Testis (tissue), 2 donors: ENCODE measurements at regions not wholly inside any gene's neighbourhood (a gene's known extent, or its start where the extent isn't known, plus 50 kb on each side); places are given as distances from the start of the nearest gene placed in this dataset.

Experiments
- DNase-seq: peaks from one replicate; pipeline ENCODE4 v3.0.0-alpha.2; 2019
- H3K27ac ChIP-seq, 2 donors: fragments of 200-600 bp; sonication (generic); one replicate each; pipeline ENCODE4 v1.5.1; 2019
- H3K27me3 ChIP-seq: fragments of 200-600 bp; sonication (generic); one replicate; pipeline ENCODE4 v1.5.1; 2019
- H3K36me3 ChIP-seq: fragments of 200-600 bp; sonication (generic); one replicate; pipeline ENCODE4 v1.5.1; 2017; ENCODE audit warnings: low read depth; ENCODE audit errors: missing control alignments
- H3K4me1 ChIP-seq: fragments of 200-600 bp; sonication (generic); one replicate; pipeline ENCODE4 v1.5.1; 2019
- H3K4me3 ChIP-seq, 2 donors: fragments of 200-600 bp; sonication (generic); one replicate each; pipeline ENCODE4 v1.5.1; 2017 to 2019
- H3K9me3 ChIP-seq: fragments of 200-600 bp; sonication (generic); one replicate; pipeline ENCODE4 v1.5.1; 2017
- POLR2A ChIP-seq: fragments of 450-650 bp; IDR thresholded peaks from one replicate; pipeline ENCODE4 v1.6.1; 2017; ENCODE audit warnings: antibody characterized with exemption, mild to moderate bottlenecking, moderate library complexity
- WGBS, 2 donors: methylation state at CpG; one replicate each; pipeline ENCODE4 v1.1.5; 2018; 5-methylcytosine and 5-hydroxymethylcytosine counted together
- intact Hi-C: fragments of 100-400 bp; cut with DNase I; formaldehyde crosslinking; loops from one replicate; pipeline ENCODE4 v1.15.1; 2023; ENCODE audit warnings: low total_unique reads
- TF ChIP-seq, protein P1 (sequence below), 3 experiments: fragments of 450-650 bp in 2 of 3; fragments of 200-600 bp in 1 of 3; sonication (generic) in 1 of 3; IDR thresholded peaks; one replicate each; pipeline ENCODE4 v1.5.1; 2016 to 2019; ENCODE audit warnings: antibody characterized with exemption in 3 of 3, mild to moderate bottlenecking in 2 of 3, moderate library complexity in 1 of 3

GRCh38 chr1:91120936-91121335 lies 99.1 kb upstream of the ZNF644 start:
- Histone ChIP-seq H3K9me3 (no peaks in the 10 kb centered on the region), H3K36me3 (no peaks in the 10 kb centered on the region), H3K4me1 (no peaks in the 10 kb centered on the region), H3K27me3 (no peaks in the 10 kb centered on the region), H3K27ac (no peak overlapping the region), H3K4me3 (no peak overlapping the region)
- no peak for DNase-seq
- no peak for TF ChIP-seq POLR2A
- TF ChIP-seq, protein P1, sequence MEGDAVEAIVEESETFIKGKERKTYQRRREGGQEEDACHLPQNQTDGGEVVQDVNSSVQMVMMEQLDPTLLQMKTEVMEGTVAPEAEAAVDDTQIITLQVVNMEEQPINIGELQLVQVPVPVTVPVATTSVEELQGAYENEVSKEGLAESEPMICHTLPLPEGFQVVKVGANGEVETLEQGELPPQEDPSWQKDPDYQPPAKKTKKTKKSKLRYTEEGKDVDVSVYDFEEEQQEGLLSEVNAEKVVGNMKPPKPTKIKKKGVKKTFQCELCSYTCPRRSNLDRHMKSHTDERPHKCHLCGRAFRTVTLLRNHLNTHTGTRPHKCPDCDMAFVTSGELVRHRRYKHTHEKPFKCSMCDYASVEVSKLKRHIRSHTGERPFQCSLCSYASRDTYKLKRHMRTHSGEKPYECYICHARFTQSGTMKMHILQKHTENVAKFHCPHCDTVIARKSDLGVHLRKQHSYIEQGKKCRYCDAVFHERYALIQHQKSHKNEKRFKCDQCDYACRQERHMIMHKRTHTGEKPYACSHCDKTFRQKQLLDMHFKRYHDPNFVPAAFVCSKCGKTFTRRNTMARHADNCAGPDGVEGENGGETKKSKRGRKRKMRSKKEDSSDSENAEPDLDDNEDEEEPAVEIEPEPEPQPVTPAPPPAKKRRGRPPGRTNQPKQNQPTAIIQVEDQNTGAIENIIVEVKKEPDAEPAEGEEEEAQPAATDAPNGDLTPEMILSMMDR (IDR thresholded peaks at IDR 0.05): no peak
- intact Hi-C loops: no loop called here
- 33 to 42% methylated on average over 1 of the region's 1 CpG for WGBS, 2 donors

- Histone ChIP-seq H3K27me3 (no peaks in the 10 kb centered on the region), H3K9me3 (no peaks in the 10 kb centered on the region), H3K27ac (no peak overlapping the region), H3K36me3 (no peaks in the 10 kb centered on the region), H3K4me3 (no peak overlapping the region), H3K4me1 (no peaks in the 10 kb centered on the region)
- intact Hi-C loops: no loop called here
- TF ChIP-seq, protein P1 (IDR thresholded peaks at IDR 0.05): no peak
- no peak for TF ChIP-seq POLR2A
- no peak for DNase-seq
- 65 to 76% methylated on average over 3 of the region's 3 CpGs for WGBS, 2 donors
Measured at GRCh38 chr1:91120421-91120820, 98.6 kb upstream of the ZNF644 start.

DNA sequence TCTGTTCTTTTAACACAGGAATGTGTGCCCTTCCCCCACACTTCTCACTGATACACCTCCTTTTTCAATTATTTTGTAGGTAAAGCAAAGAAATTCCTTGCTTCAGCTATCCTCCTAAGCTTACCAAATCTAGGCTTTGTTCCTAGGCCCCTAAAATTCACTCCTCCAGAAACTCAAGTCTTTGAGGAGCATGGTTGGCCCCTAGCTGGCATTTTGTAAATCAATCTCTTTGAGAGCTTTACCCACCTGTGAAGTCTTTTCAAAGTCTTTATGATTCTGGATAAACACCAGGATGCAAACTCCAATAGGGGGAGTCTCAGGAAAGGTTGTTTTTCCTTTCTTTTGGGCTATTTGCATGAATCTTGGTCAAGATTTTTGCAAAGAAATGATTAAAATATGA lies 82.9 kb upstream of the ZNF644 start:
- Histone ChIP-seq H3K9me3 (no peaks in the 10 kb centered on the region), H3K4me3 (no peak overlapping the region), H3K4me1 (no peaks in the 10 kb centered on the region), H3K36me3 (no peaks in the 10 kb centered on the region), H3K27ac (no peak overlapping the region), H3K27me3 (no peaks in the 10 kb centered on the region)
- intact Hi-C loops: no loop called here
- no peak for DNase-seq
- TF ChIP-seq, protein P1 (IDR thresholded peaks at IDR 0.05): no peak
- no peak for TF ChIP-seq POLR2A

DNA sequence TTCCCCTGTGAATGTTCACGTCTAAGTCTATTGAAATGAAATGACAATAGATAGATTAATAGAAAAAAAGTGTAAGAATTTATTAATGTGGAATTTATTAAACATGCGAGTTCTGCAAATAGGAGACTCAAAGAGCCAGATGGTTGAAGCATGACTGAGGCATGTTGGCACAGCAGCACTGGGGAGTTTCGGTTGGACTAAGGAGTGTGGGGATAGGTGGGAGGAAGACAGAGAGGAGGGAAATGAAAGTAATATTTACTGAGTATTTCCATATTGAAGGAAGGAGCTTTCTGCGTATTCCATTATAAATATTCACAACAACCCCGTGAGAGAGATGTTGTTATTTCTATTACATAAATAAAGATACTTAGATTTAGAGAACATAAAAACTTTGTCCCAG lies 79.5 kb upstream of the ZNF644 start:
- TF ChIP-seq, protein P1 (IDR thresholded peaks at IDR 0.05): no peak
- TF ChIP-seq POLR2A: no peak
- WGBS, 2 donors: 76 to 92% methylated on average over 5 of the region's 5 CpGs

GRCh38 chr1:91099746-91100621 lies 78.1 kb upstream of the ZNF644 start:
- Histone ChIP-seq H3K27ac (no peak overlapping the region), H3K9me3 (no peaks in the 10 kb centered on the region), H3K36me3 (no peaks in the 10 kb centered on the region), H3K4me1 (no peaks in the 10 kb centered on the region), H3K27me3 (no peaks in the 10 kb centered on the region), H3K4me3 (no peak overlapping the region)
- no peak for DNase-seq
- intact Hi-C loops: no loop called here
- no peak for TF ChIP-seq POLR2A
- TF ChIP-seq, protein P1 (IDR thresholded peaks at IDR 0.05): no peak
- 76 to 78% methylated on average over 7 of the region's 7 CpGs for WGBS, 2 donors

More for the DNA sequence above, 79.5 kb upstream of the ZNF644 start:
- intact Hi-C loops: no loop called here
- Histone ChIP-seq H3K27ac (no peak overlapping the region), H3K4me1 (no peaks in the 10 kb centered on the region), H3K4me3 (no peak overlapping the region), H3K36me3 (no peaks in the 10 kb centered on the region), H3K9me3 (no peaks in the 10 kb centered on the region), H3K27me3 (no peaks in the 10 kb centered on the region)
- no peak for DNase-seq
